CD4-positive, CD25-positive, alpha-beta regulatory T cell (primary cell): ENCODE measurements at regions not wholly inside any gene's neighbourhood (a gene's known extent, or its start where the extent isn't known, plus 50 kb on each side); places are given as distances from the start of the nearest gene placed in this dataset.
"Not testable (repeated sequence)": the region's sequence is repeated elsewhere in the genome, so short reads cannot be mapped to it uniquely, and the experiment has no call there.

Experiments
- ATAC-seq, 2 donors: fragments of 150-1000 bp; cut with Tn5 transposase; one replicate each; pipeline ENCODE4 v1.10.0; 2021; ENCODE audit warnings: low read depth in 2 of 2, moderate number of reproducible peaks in 2 of 2, moderate library complexity in 1 of 2
- DNase-seq, 3 donors: peaks; one replicate each; pipeline versions ENCODE4 v3.0.0 to v3.0.0-alpha.2; 2012 to 2022; ENCODE audit warnings: mixed read lengths in 1 of 3
- H3K27ac ChIP-seq: one replicate; pipeline ENCODE4 v1.7.0; 2013; ENCODE audit warnings: mild to moderate bottlenecking, low read length; ENCODE audit not compliant: insufficient read depth, poor library complexity, severe bottlenecking
- H3K27me3 ChIP-seq: one replicate; pipeline ENCODE4 v1.7.0; 2013; ENCODE audit warnings: low read length; ENCODE audit not compliant: control insufficient read depth, insufficient read depth
- H3K36me3 ChIP-seq: one replicate; pipeline ENCODE4 v1.7.0; 2013; ENCODE audit warnings: mild to moderate bottlenecking, low read length, moderate library complexity; ENCODE audit not compliant: control insufficient read depth, insufficient read depth
- H3K4me1 ChIP-seq: 2 replicates; pipeline ENCODE4 v1.7.0; 2013; ENCODE audit warnings: mild to moderate bottlenecking, low read length; ENCODE audit not compliant: insufficient read depth, control insufficient read depth, poor library complexity, severe bottlenecking
- H3K4me3 ChIP-seq: one replicate; pipeline ENCODE4 v1.7.0; 2013; ENCODE audit warnings: low read depth, mild to moderate bottlenecking, low read length, moderate library complexity
- H3K9me3 ChIP-seq, 2 experiments: 1 replicate in 1 of 2; 2 replicates in 1 of 2; pipeline ENCODE4 v1.7.0; 2013; ENCODE audit warnings: low read length in 2 of 2, mild to moderate bottlenecking in 1 of 2, moderate library complexity in 1 of 2; ENCODE audit not compliant: control insufficient read depth in 2 of 2
- H3K27ac Mint-ChIP-seq, 3 donors: one replicate each; pipeline ENCODE4 v1.8.0; 2020 to 2022; ENCODE audit warnings: mild to moderate bottlenecking in 3 of 3, mixed read lengths in 3 of 3, moderate library complexity in 2 of 3
- H3K27me3 Mint-ChIP-seq: one replicate; pipeline ENCODE4 v1.8.0; 2022; ENCODE audit warnings: mild to moderate bottlenecking, mixed read lengths
- H3K36me3 Mint-ChIP-seq: one replicate; pipeline ENCODE4 v1.8.0; 2020; ENCODE audit warnings: mixed read lengths
- H3K4me1 Mint-ChIP-seq, 4 donors: one replicate each; pipeline ENCODE4 v1.8.0; 2020 to 2022; ENCODE audit warnings: mixed read lengths in 4 of 4, mild to moderate bottlenecking in 1 of 4
- H3K4me3 Mint-ChIP-seq, 4 donors: one replicate each; pipeline ENCODE4 v1.8.0; 2020 to 2022; ENCODE audit warnings: mild to moderate bottlenecking in 4 of 4, mixed read lengths in 4 of 4, moderate library complexity in 3 of 4
- H3K9me3 Mint-ChIP-seq, 7 donors: one replicate each; pipeline ENCODE4 v1.8.0; 2020 to 2022; ENCODE audit warnings: mixed read lengths in 7 of 7, mild to moderate bottlenecking in 3 of 7, moderate library complexity in 2 of 7

- no peaks in the 10 kb centered on the region for H3K27me3 Mint-ChIP-seq
- H3K27ac Mint-ChIP-seq, result no peak overlapping the region
- Histone ChIP-seq H3K27me3 (no peaks in the 10 kb centered on the region), H3K36me3 (no peaks in the 10 kb centered on the region), H3K9me3 (peaks cover 4 to 7% of the 10 kb centered on the region in 2 experiments), H3K4me1 (no peaks in the 10 kb centered on the region), H3K4me3 (no peak overlapping the region), H3K27ac (no peak overlapping the region)
- DNase-seq, result no peak
- H3K4me1 Mint-ChIP-seq, result no peaks in the 10 kb centered on the region
- no peak overlapping the region for H3K4me3 Mint-ChIP-seq
- ATAC-seq, result no peak
- H3K9me3 Mint-ChIP-seq, result peaks cover 3 to 19% (median 14%) of the 10 kb centered on the region in 7 donors
- H3K36me3 Mint-ChIP-seq, result no peaks in the 10 kb centered on the region
Measured at GRCh38 chr4:170818786-170819185, 729.0 kb upstream of the AADAT start.

GRCh38 chr4:170805352-170805751, 715.6 kb upstream of the AADAT start:
- Mint-ChIP-seq H3K9me3 (peaks cover 0 to 10% (median 6%) of the 10 kb centered on the region in 7 donors), H3K4me1 (no peaks in the 10 kb centered on the region), H3K4me3 (no peak overlapping the region), H3K27me3 (no peaks in the 10 kb centered on the region), H3K27ac (peak overlapping the region in 1 of 3 donors; percentile 38), H3K36me3 (no peaks in the 10 kb centered on the region)
- no peaks in the 10 kb centered on the region for H3K27me3 ChIP-seq
- no peaks in the 10 kb centered on the region for H3K36me3 ChIP-seq
- H3K9me3 ChIP-seq, result no peaks in the 10 kb centered on the region
- no peak overlapping the region for H3K4me3 ChIP-seq
- no peak overlapping the region for H3K27ac ChIP-seq
- DNase-seq, result no peak
- no peak for ATAC-seq
- H3K4me1 ChIP-seq, result no peaks in the 10 kb centered on the region

- no peaks in the 10 kb centered on the region for H3K4me1 Mint-ChIP-seq
- Histone ChIP-seq H3K9me3 (no peaks in the 10 kb centered on the region), H3K4me3 (no peak overlapping the region), H3K36me3 (no peaks in the 10 kb centered on the region), H3K4me1 (no peaks in the 10 kb centered on the region), H3K27ac (no peak overlapping the region), H3K27me3 (no peaks in the 10 kb centered on the region)
- ATAC-seq (no peak), DNase-seq (no peak)
- H3K27ac Mint-ChIP-seq, result peak overlapping the region in 1 of 3 donors; percentile 38
- no peak overlapping the region for H3K4me3 Mint-ChIP-seq
- H3K9me3 Mint-ChIP-seq, result peaks cover 0 to 9% (median 6%) of the 10 kb centered on the region in 7 donors
- no peaks in the 10 kb centered on the region for H3K27me3 Mint-ChIP-seq
- H3K36me3 Mint-ChIP-seq, result no peaks in the 10 kb centered on the region
Measured at GRCh38 chr4:170804930-170805329, 715.2 kb upstream of the AADAT start.

GRCh38 chr4:170803492-170803891, 713.7 kb upstream of the AADAT start:
- Histone ChIP-seq H3K27ac (no peak overlapping the region), H3K36me3 (no peaks in the 10 kb centered on the region), H3K27me3 (no peaks in the 10 kb centered on the region), H3K4me3 (no peak overlapping the region), H3K4me1 (no peaks in the 10 kb centered on the region), H3K9me3 (no peaks in the 10 kb centered on the region)
- no peaks in the 10 kb centered on the region for H3K4me1 Mint-ChIP-seq
- H3K27ac Mint-ChIP-seq, result peak overlapping the region in 1 of 3 donors; percentile 23
- no peaks in the 10 kb centered on the region for H3K27me3 Mint-ChIP-seq
- H3K36me3 Mint-ChIP-seq, result no peaks in the 10 kb centered on the region
- DNase-seq (no peak), ATAC-seq (no peak)
- no peak overlapping the region for H3K4me3 Mint-ChIP-seq
- peaks cover 0 to 9% (median 4%) of the 10 kb centered on the region in 7 donors for H3K9me3 Mint-ChIP-seq

GRCh38 chr4:170801771-170802170, 712.0 kb upstream of the AADAT start:
- no peaks in the 10 kb centered on the region for H3K9me3 ChIP-seq
- Mint-ChIP-seq H3K27ac (no peak overlapping the region), H3K27me3 (no peaks in the 10 kb centered on the region), H3K9me3 (peaks cover 0 to 11% (median 6%) of the 10 kb centered on the region in 7 donors), H3K4me1 (no peaks in the 10 kb centered on the region), H3K4me3 (no peak overlapping the region), H3K36me3 (no peaks in the 10 kb centered on the region)
- H3K4me1 ChIP-seq, result no peaks in the 10 kb centered on the region
- no peaks in the 10 kb centered on the region for H3K36me3 ChIP-seq
- ATAC-seq (no peak), DNase-seq (no peak)
- H3K27ac ChIP-seq, result no peak overlapping the region
- no peak overlapping the region for H3K4me3 ChIP-seq
- no peaks in the 10 kb centered on the region for H3K27me3 ChIP-seq

GRCh38 chr4:170794525-170794924, 704.8 kb upstream of the AADAT start:
- no peaks in the 10 kb centered on the region for H3K36me3 Mint-ChIP-seq
- no peak overlapping the region for H3K4me3 Mint-ChIP-seq
- ATAC-seq, result no peak
- H3K4me1 ChIP-seq, result no peaks in the 10 kb centered on the region
- no peaks in the 10 kb centered on the region for H3K27me3 ChIP-seq
- no peaks in the 10 kb centered on the region for H3K27me3 Mint-ChIP-seq
- H3K27ac Mint-ChIP-seq, result no peak overlapping the region
- DNase-seq, result no peak
- H3K4me1 Mint-ChIP-seq, result no peaks in the 10 kb centered on the region
- peaks cover 0 to 15% (median 4%) of the 10 kb centered on the region in 7 donors for H3K9me3 Mint-ChIP-seq
- no peak overlapping the region for H3K27ac ChIP-seq
- H3K36me3 ChIP-seq, result no peaks in the 10 kb centered on the region
- no peaks in the 10 kb centered on the region for H3K9me3 ChIP-seq
- H3K4me3 ChIP-seq, result no peak overlapping the region

- not testable (repeated sequence) for H3K27me3 Mint-ChIP-seq, H3K27ac Mint-ChIP-seq, DNase-seq, H3K9me3 ChIP-seq, H3K4me1 Mint-ChIP-seq, H3K27ac ChIP-seq, H3K36me3 Mint-ChIP-seq, H3K36me3 ChIP-seq, H3K9me3 Mint-ChIP-seq, H3K4me3 ChIP-seq, H3K27me3 ChIP-seq, ATAC-seq, H3K4me3 Mint-ChIP-seq, H3K4me1 ChIP-seq
Measured at GRCh38 chr4:170788540-170789051, 698.8 kb upstream of the AADAT start.

GRCh38 chr4:170777663-170778062, 687.9 kb upstream of the AADAT start:
- Mint-ChIP-seq H3K27ac (no peak overlapping the region), H3K4me1 (no peaks in the 10 kb centered on the region), H3K4me3 (no peak overlapping the region), H3K9me3 (peaks cover 3 to 18% (median 6%) of the 10 kb centered on the region in 7 donors), H3K36me3 (no peaks in the 10 kb centered on the region), H3K27me3 (no peaks in the 10 kb centered on the region)
- Histone ChIP-seq H3K4me3 (no peak overlapping the region), H3K36me3 (no peaks in the 10 kb centered on the region), H3K27me3 (no peaks in the 10 kb centered on the region), H3K9me3 (peaks cover 0 to 19% of the 10 kb centered on the region in 2 experiments), H3K4me1 (no peaks in the 10 kb centered on the region), H3K27ac (no peak overlapping the region)
- no peak for DNase-seq
- ATAC-seq, result no peak
